PC-9 (cell line): ENCODE measurements at regions not wholly inside any gene's neighbourhood (a gene's known extent, or its start where the extent isn't known, plus 50 kb on each side); places are given as distances from the start of the nearest gene placed in this dataset.

ENCODE experiments used
- BruUV-seq: library from RNA; stranded (reverse); fragments of 400-500 nt; replicated peaks from 2 replicates; lab custom pipeline; 2021; lab: Mats Ljungman, UMichigan
- CTCF ChIA-PET: fragments of 300-600 bp; sonication (Branson Sonifier 250); formaldehyde crosslinking; loops from one replicate; lab custom pipeline; 2022; ENCODE audit warnings: antibody characterized with exemption; lab: Charles Lee
- POLR2A ChIA-PET: fragments of 300-600 bp; sonication (Branson Sonifier 250); formaldehyde crosslinking; loops from one replicate; lab custom pipeline; 2022; ENCODE audit warnings: antibody characterized with exemption; ENCODE audit not compliant: unreplicated experiment; lab: Charles Lee
- DNase-seq, 2 experiments: peaks; one replicate each; pipeline versions ENCODE4 v3.0.0 to v3.0.0-alpha.2; 2015 to 2022; ENCODE audit warnings: mixed read lengths in 1 of 2
- H2AFZ ChIP-seq: fragments of 200-600 bp; sonication (generic); 2 replicates; pipeline ENCODE4 v1.8.1; 2017; ENCODE audit warnings: antibody characterized with exemption
- H3F3A ChIP-seq: fragments of 200-600 bp; sonication (generic); 2 replicates; pipeline ENCODE4 v1.8.1; 2017; ENCODE audit warnings: antibody characterized with exemption, mild to moderate bottlenecking, low read depth; ENCODE audit not compliant: insufficient read depth
- H3K27ac ChIP-seq: fragments of 200-600 bp; sonication (generic); 2 replicates; pipeline ENCODE4 v1.6.1; 2016; ENCODE audit warnings: mixed run types
- H3K27me3 ChIP-seq: fragments of 200-600 bp; sonication (generic); 2 replicates; pipeline ENCODE4 v1.6.1; 2016; ENCODE audit warnings: low read depth, mixed run types; ENCODE audit not compliant: insufficient read depth
- H3K36me3 ChIP-seq: fragments of 200-600 bp; sonication (generic); 2 replicates; pipeline ENCODE4 v1.6.1; 2016; ENCODE audit warnings: low read depth, mixed run types
- H3K4me1 ChIP-seq: fragments of 200-600 bp; sonication (generic); replicated peaks from 2 replicates; pipeline ENCODE4 v1.6.1; 2016; ENCODE audit warnings: mixed run types; ENCODE audit not compliant: insufficient read depth
- H3K4me2 ChIP-seq: fragments of 200-600 bp; sonication (generic); 2 replicates; pipeline ENCODE4 v1.6.1; 2017; ENCODE audit warnings: mixed run types
- H3K4me3 ChIP-seq: fragments of 200-600 bp; sonication (generic); 2 replicates; pipeline ENCODE4 v1.6.1; 2016; ENCODE audit warnings: mixed run types
- H3K79me2 ChIP-seq: fragments of 200-600 bp; sonication (generic); 2 replicates; pipeline ENCODE4 v1.6.1; 2017; ENCODE audit warnings: low read depth, mixed run types
- H3K9me2 ChIP-seq: fragments of 200-600 bp; sonication (generic); 2 replicates; pipeline ENCODE4 v1.8.1; 2017; ENCODE audit warnings: mild to moderate bottlenecking; ENCODE audit not compliant: insufficient read depth
- H3K9me3 ChIP-seq: fragments of 200-600 bp; sonication (generic); 2 replicates; pipeline ENCODE4 v1.8.1; 2016; ENCODE audit warnings: low read depth; ENCODE audit not compliant: insufficient read depth
- H4K20me1 ChIP-seq: fragments of 200-600 bp; sonication (generic); 2 replicates; pipeline ENCODE4 v1.8.1; 2017; ENCODE audit not compliant: insufficient read depth
- EZH2 ChIP-seq: fragments of 200-600 bp; sonication (generic); IDR thresholded peaks from 2 replicates; pipeline ENCODE4 v1.8.0; 2017; ENCODE audit warnings: antibody characterized with exemption, low read depth
- intact Hi-C: fragments of 100-400 bp; cut with micrococcal nuclease; formaldehyde crosslinking; loops from one replicate; pipeline ENCODE4 v1.10.0; 2022; ENCODE audit not compliant: unreplicated experiment
- TF ChIP-seq, protein P1 (sequence below): fragments of 200-600 bp; sonication (generic); conservative IDR thresholded peaks from 2 replicates; pipeline ENCODE4 v1.6.1; 2017; ENCODE audit warnings: mixed run types, antibody characterized with exemption, mild to moderate bottlenecking, moderate library complexity

DNA sequence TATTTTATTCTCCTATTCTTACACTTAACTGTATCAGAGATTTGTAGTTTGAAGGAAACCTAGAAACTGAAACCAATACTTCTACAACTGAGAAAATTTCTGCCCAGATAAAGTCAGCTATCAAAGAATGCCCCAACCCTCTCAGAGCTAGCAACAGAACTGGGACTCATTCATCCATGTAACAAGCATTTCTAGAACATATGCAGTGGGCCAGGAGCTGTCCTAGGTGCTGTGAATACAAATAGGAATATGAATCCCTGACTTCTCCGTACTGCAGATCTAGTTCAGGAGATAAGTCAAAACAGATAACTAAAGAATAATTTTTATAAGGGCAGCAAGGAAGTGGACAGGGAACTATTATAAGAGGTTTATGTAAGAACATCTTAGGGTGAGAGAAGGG lies 654.1 kb upstream of the NOX3 start:
- H2AFZ ChIP-seq, result no peak overlapping the region
- no TSS peak for BruUV-seq

DNA sequence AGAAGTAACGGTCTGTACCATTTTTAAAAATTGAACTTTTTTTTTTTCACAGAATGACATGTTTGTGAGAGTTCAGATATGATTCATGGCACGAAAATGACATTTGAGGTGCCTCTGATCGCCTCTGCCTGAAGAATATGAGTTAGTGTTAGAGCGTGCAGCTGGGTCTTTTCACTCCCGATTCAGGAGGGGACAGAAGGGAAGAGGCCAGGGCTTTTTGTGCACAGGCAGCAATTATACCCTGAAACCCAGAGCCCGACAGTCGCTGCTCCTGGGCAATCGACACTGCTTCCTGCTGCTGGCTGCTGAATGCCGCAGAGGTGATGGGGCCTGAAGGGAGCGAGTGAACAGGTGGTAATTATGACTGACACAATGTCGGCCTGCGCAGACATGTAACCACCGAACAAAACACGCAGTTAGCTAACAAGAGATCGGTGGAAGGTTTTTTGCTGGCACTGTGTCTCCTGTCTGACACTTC lies 652.0 kb upstream of the NOX3 start:
- intact Hi-C loops, result no loop called here
- no peak overlapping the region for H3K4me2 ChIP-seq

More for the DNA sequence above, 654.1 kb upstream of the NOX3 start:
- Histone ChIP-seq H3K4me3 (no peak overlapping the region), H3K4me2 (no peak overlapping the region), H4K20me1 (no peaks in the 10 kb centered on the region), H3F3A (no peaks in the 10 kb centered on the region), H3K36me3 (no peaks in the 10 kb centered on the region), H3K27ac (no peak overlapping the region), H3K27me3 (no peaks in the 10 kb centered on the region), H3K9me2 (no peaks in the 10 kb centered on the region), H3K4me1 (no peaks in the 10 kb centered on the region), H3K9me3 (no peaks in the 10 kb centered on the region), H3K79me2 (no peaks in the 10 kb centered on the region)
- DNase-seq, result no peak
- no peak for TF ChIP-seq EZH2
- TF ChIP-seq, protein P1, sequence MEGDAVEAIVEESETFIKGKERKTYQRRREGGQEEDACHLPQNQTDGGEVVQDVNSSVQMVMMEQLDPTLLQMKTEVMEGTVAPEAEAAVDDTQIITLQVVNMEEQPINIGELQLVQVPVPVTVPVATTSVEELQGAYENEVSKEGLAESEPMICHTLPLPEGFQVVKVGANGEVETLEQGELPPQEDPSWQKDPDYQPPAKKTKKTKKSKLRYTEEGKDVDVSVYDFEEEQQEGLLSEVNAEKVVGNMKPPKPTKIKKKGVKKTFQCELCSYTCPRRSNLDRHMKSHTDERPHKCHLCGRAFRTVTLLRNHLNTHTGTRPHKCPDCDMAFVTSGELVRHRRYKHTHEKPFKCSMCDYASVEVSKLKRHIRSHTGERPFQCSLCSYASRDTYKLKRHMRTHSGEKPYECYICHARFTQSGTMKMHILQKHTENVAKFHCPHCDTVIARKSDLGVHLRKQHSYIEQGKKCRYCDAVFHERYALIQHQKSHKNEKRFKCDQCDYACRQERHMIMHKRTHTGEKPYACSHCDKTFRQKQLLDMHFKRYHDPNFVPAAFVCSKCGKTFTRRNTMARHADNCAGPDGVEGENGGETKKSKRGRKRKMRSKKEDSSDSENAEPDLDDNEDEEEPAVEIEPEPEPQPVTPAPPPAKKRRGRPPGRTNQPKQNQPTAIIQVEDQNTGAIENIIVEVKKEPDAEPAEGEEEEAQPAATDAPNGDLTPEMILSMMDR, result no peak
- intact Hi-C loops, result no loop called here
- CTCF ChIA-PET, result no interaction called here
- POLR2A ChIA-PET, result no interaction called here

DNA sequence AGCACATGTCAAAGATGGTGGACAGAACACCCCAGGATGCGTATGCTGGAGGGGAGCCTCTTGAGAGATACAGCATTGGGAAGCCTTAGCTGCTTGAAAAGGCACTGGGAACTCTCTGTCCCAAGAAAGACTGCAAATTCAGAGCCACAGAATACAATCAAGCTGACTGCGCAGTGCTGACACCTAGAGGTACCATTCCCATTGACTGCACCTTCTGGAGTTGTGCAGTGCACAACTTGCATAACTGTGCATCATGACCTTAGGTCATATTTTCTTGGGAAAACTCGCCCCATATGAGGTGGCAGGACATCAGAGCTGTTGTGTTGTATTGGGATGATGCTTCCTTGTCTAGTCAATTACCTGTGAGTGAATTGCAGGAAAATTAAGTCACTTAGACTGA lies 646.5 kb upstream of the NOX3 start:
- ChIA-PET CTCF (no interaction called here), POLR2A (no interaction called here)
- H3K4me2 ChIP-seq, result no peak overlapping the region
- no peak for DNase-seq
- no peaks in the 10 kb centered on the region for H3K9me2 ChIP-seq
- TF ChIP-seq, protein P1, result no peak; the same call in 1 of the 2 replicates
- TF ChIP-seq EZH2, result no peak
- no peaks in the 10 kb centered on the region for H3K9me3 ChIP-seq
- intact Hi-C loops, result no loop called here
- H3K36me3 ChIP-seq, result no peaks in the 10 kb centered on the region
- H3F3A ChIP-seq, result no peaks in the 10 kb centered on the region
- H2AFZ ChIP-seq, result no peak overlapping the region
- no TSS peak for BruUV-seq
- H4K20me1 ChIP-seq, result no peaks in the 10 kb centered on the region
- no peaks in the 10 kb centered on the region for H3K79me2 ChIP-seq
- no peaks in the 10 kb centered on the region for H3K27me3 ChIP-seq
- no peak overlapping the region for H3K27ac ChIP-seq
- no peaks in the 10 kb centered on the region for H3K4me1 ChIP-seq
- no peak overlapping the region for H3K4me3 ChIP-seq

More for the DNA sequence above, 652.0 kb upstream of the NOX3 start:
- no peak overlapping the region for H3K4me3 ChIP-seq
- H4K20me1 ChIP-seq, result no peaks in the 10 kb centered on the region
- no peak for TF ChIP-seq EZH2
- TF ChIP-seq, protein P1, result no peak
- H3K9me2 ChIP-seq, result no peaks in the 10 kb centered on the region
- H3K36me3 ChIP-seq, result no peaks in the 10 kb centered on the region
- no peaks in the 10 kb centered on the region for H3K4me1 ChIP-seq
- no peak overlapping the region for H3K27ac ChIP-seq
- no TSS peak for BruUV-seq
- DNase-seq, result no peak
- CTCF ChIA-PET, result no interaction called here
- no peaks in the 10 kb centered on the region for H3K27me3 ChIP-seq
- no peak overlapping the region for H2AFZ ChIP-seq
- H3K9me3 ChIP-seq, result no peaks in the 10 kb centered on the region
- no peaks in the 10 kb centered on the region for H3K79me2 ChIP-seq
- H3F3A ChIP-seq, result no peaks in the 10 kb centered on the region
- POLR2A ChIA-PET, result no interaction called here
